ENCODE measurements at regions not wholly inside any gene's neighbourhood (a gene's known extent, or its start where the extent isn't known, plus 50 kb on each side); places are given as distances from the start of the nearest gene placed in this dataset.
"Not testable (repeated sequence)": the region's sequence is repeated elsewhere in the genome, so short reads cannot be mapped to it uniquely, and the experiment has no call there.

DNA sequence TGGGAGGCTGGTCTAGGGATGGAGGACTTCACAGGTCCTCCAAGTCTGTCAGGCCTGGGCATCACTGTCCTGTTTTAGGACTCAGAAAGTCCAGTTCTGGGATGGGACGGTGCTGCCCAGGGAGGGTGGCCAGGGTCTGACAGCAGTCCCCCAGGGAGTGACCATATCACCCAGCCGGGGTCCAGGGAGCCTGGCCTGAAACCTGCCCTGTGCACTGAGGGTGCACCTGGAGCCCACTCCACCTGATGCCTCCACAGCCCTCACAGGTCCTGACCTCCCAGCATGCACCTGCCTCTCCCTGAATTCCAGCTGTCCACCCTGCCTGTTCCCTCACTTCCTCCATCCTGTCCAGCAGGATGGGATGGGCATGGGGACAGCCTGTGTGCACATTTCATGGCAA, 592.8 kb downstream of the CWH43 start:
- not testable (repeated sequence) for TF ChIP-seq TARDBP (IDR thresholded peaks at IDR 0.05); BHLHE40 (IDR thresholded peaks at IDR 0.05; ENCODE audit: borderline replicate concordance); SP1 (IDR thresholded peaks at IDR 0.05); ELF4 (IDR thresholded peaks at IDR 0.05); FOXA1 (IDR thresholded peaks at IDR 0.05); HDGF (IDR thresholded peaks at IDR 0.05; ENCODE audit: borderline replicate concordance); FOXK2 (IDR thresholded peaks at IDR 0.05); NFRKB (IDR thresholded peaks at IDR 0.05); SUZ12 (IDR thresholded peaks at IDR 0.05); FOXM1 (IDR thresholded peaks at IDR 0.05; ENCODE audit: borderline replicate concordance); ARNT (IDR thresholded peaks at IDR 0.05); ZNF384 (IDR thresholded peaks at IDR 0.05)

Measured in HEK293T (cell line).